AG10803 (cell line): ENCODE measurements at regions not wholly inside any gene's neighbourhood (a gene's known extent, or its start where the extent isn't known, plus 50 kb on each side); places are given as distances from the start of the nearest gene placed in this dataset.
"Not testable (repeated sequence)": the region's sequence is repeated elsewhere in the genome, so short reads cannot be mapped to it uniquely, and the experiment has no call there.

ENCODE experiments used
- DNase-seq: peaks from one replicate; pipeline ENCODE4 v3.0.0; 2010; ENCODE audit warnings: low read depth
- H3K4me3 ChIP-seq: 2 replicates; pipeline ENCODE4 v1.5.1; 2011; ENCODE audit warnings: mild to moderate bottlenecking, low read length, control low read depth
- CTCF ChIP-seq: conservative IDR thresholded peaks from 2 replicates; pipeline ENCODE4 v1.5.1; 2011; ENCODE audit warnings: mild to moderate bottlenecking, low read length, control low read depth, inconsistent platforms

DNA sequence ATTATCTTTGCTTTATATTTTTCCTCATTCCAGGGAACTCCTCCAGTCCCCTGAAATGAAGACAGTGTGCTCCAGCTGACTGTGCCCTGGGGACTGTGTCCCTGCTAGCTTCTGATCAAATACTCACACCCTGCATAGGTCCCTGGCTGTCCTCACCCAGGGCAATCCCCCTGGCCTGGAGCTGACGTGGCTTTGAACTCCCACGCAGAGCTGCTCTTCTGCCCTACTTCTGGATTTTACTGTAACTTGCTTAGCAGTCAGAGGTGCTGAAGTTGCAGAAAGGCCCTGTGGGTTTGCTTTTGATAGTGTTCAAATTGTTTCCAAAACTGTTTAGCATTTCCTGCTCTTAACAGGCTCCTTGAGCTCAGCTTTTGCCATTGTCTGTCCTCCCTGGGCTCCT, 186.5 kb downstream of the FASLG start:
- no peak overlapping the region for H3K4me3 ChIP-seq
- TF ChIP-seq CTCF: no peak
- peak; percentile 16 for DNase-seq

DNA sequence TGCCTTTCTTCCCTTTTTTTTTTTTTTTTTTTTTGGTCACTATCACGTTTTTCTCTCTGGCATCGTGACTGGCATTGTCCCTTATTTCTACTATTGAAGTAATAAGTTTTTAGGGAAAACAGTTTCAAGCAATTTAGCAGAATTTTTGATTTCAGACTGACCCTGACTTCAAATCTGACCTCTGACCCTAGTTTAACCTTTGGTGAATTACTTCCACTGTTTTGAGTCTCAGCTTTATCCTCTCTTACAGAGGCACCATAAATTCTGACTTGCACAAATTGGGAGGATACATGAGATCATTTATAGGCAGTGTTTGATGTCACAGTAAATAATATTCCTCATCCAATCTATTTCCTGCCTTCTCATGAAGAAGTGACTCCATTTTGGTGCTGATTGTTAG, 187.0 kb downstream of the FASLG start:
- no peak for TF ChIP-seq CTCF
- no peak overlapping the region for H3K4me3 ChIP-seq
- DNase-seq: no peak

GRCh38 chr1:172847814-172848213, 188.9 kb downstream of the FASLG start:
- H3K4me3 ChIP-seq, DNase-seq: not testable (repeated sequence)

DNA sequence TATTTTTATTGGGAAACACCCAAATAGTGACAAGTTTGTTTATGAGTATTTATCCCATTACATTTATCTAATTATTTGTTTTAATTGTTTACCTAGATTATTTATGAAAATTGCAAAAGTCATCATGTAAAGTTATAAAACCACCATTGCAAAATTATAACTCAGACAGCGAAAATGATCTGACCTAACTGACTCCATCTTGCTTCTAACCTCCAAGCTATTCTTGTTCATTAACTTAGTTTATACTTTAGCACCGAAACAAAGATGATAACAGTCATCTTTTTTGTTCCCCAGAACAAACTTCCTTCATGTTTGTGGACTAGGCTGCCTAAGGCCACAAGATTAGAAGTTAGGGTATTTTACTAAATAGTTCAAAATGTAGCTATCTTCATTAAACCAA, 190.8 kb downstream of the FASLG start:
- no peak for DNase-seq
- TF ChIP-seq CTCF: no peak
- H3K4me3 ChIP-seq: no peak overlapping the region

- peak; percentile 25 for DNase-seq
- no peak for TF ChIP-seq CTCF
- H3K4me3 ChIP-seq: peak overlapping the region; percentile 34
These were observed 192.2 kb downstream of the FASLG start for GRCh38 chr1:172851077-172851476.

- no peak for DNase-seq
- no peak for TF ChIP-seq CTCF
- H3K4me3 ChIP-seq: no peak overlapping the region
These were observed 193.0 kb downstream of the FASLG start for GRCh38 chr1:172851856-172852255.

GRCh38 chr1:172855983-172856382, 194.8 kb downstream of the TNFSF18 start:
- DNase-seq, H3K4me3 ChIP-seq: not testable (repeated sequence)

- no peak for DNase-seq
- TF ChIP-seq CTCF: no peak
- H3K4me3 ChIP-seq: no peak overlapping the region
These were observed 187.7 kb downstream of the TNFSF18 start for GRCh38 chr1:172863031-172863430.
